ENCODE measurements at regions not wholly inside any gene's neighbourhood (a gene's known extent, or its start where the extent isn't known, plus 50 kb on each side); places are given as distances from the start of the nearest gene placed in this dataset.

DNA sequence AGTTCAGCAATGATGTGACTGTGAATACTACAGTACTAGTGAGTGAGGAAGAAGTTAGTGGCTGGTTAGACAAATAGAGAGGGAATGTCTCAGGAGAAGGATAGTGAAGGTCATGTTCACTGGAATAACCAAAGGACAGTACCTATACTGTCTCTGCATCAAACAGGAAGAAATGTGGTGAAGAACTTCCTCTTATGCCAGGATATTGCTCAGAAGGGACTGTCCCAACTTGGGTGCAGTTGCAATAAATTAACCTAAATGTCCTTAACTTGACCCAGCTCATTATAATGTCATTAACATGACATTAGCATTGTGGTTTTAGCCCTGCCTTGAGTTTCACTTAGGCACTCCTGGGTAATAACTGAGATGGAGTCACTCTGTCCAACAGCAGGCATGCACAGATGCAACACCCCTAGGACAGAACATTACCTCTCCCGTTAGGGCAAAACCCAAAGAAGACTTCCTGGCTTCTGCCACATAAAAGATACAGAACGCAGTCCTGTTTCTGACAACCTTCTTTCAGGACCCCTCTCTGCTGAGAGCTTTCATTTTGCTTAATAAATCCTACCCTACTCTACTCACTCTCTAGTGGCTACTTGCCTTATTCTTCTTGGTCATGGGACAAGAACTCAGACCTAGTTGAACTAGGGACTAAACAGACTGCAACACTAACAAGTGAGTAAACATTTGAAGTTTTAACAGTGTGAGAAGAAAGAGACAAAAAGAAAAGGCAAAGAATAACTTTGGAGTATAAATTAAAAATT lies 1591.6 kb upstream of the MIR17HG start:
- no peak for DNase-seq

DNA sequence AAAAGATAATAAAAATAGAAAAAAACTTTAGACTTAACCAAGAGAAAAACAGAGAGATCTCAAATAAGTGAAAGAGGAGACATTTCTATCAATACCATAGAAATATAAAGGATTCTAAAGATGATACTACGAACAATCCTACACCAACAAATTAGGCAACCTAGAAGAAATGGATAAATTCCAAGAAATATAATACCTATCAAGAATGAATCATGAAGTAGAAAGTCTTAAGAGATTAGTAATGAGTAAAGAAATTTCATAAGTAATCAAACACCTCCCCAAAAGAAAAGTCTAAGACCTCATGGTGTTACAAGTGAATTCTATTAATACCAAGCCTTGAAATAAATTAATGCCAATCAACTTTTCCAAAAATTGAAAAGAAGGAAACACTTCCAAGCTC lies 1584.5 kb upstream of the MIR17HG start:
- peak; percentile 38 for DNase-seq

DNA sequence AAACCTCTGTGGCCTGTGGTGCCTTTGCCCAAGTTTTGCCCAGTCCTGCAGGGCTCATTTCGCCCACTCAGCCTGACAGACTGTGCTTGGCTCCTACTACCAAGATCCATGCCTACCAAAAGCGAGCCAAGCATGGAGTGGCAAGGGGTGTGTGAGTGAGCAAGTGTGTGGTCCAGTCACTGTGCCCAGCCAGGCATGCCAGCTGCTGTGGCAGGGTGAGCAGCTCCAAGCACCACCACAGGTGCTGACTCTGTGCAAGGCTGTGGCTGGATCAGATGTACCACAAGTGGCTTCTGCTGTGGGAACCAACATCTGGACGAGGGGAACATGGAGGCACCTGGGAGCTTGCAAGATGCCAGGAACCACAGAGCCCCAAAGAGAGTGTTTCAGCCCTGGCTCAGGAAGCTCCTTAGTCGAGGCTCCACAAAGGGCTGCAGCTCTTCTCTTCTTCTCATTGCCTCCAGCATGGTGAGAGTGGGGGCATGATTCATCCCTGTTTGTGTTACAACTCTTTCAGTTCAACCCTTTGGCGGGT lies 1564.2 kb upstream of the MIR17HG start:
- DNase-seq: no peak

DNA sequence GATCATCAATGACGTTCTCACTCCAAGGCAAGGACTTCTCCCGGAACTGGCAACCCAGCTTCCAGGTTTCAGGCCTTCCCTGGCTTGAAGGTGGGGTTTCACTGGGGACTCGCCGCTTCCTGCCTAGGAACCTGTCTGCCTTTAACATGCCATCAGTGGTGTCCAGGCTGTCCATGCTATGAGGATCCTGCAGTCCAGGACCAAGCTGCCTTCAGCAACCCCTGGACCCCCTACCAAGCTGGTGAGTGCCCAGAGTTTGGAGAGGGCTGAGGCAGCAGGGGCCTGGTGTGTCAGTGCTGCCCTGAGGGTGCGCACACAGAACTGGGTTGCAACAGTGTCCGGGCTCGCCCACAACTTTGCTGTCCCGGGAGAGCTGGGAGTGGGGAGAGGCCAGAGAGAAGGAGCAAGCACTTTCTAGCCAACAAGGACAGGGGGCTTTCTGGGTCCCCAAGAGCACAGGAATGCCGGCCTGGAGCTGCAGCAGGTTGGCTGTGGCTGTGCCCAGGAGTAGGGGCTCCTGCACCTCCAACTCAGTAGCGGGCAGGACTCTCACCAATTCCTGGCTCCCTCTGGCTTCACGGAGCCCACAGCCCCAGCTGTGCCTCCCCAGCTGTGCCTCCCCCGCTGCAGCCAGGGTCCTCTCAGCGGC lies 1563.2 kb upstream of the MIR17HG start:
- DNase-seq: no peak

DNA sequence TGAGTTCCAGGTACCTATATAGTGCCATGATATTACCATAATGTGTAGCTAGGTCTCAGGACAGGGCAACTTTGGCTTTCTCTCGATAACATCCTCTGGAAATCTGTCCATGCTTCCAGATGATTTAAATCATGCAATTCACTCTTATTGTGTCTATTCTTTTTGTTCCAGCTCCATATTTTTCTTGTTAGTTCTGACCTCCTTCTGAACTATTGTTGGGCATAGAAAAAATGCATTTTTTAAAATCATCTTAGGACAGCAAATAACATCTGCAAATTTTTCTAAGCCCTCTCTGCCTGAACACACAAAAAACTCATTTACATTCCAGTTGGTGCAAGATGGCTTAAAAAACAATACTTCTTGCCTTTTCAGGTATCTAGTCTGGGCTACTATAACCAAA lies 1561.0 kb upstream of the MIR17HG start:
- no peak for DNase-seq

DNA sequence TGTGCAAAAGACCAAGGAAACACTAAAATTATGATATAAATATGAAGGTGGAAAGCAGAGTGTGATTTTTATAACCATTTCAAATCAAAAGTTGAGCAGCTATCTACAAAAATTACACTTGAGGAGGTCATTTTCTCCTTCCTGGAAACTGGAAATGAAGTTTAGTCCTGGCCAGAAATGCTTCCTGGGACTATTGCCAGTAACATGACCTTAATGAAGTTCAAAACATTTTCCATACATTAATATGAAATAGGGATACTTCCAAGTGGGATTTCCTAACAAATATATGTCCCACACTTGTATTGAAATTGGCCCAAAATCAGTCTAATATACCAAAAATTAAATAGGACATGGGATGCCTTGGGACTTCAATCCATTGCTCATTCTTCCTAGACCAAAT lies 1556.8 kb upstream of the MIR17HG start:
- no peak for DNase-seq

DNA sequence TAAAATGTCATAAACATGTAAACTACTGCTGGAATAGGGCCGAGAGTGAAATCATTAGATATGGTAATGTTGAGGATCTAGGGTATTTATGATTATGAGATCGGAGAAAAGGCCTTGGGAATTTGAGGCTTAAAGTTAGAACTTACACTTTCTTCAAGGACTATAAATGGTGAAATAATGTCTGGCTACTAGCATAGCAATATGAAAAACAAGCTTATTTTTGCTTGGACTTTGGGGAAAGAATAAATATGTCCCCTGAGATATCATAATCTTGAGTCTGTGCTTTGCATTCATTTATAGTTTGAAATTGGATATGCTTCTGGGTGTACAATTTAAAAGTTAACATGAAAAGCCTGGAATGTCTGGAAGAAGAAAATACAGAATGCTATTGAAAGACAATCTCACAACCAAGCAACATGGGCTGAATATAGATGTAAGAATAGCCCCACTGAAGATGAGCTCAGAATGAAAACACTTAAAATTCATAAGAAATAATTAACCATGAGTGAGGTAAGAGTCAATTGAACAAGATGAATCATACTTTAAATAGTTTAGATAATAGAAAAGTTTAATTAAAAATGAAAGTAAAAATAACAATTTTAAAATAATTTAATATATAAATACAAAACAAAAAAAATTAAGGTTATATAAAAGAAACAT lies 1555.4 kb upstream of the MIR17HG start:
- DNase-seq: no peak

DNA sequence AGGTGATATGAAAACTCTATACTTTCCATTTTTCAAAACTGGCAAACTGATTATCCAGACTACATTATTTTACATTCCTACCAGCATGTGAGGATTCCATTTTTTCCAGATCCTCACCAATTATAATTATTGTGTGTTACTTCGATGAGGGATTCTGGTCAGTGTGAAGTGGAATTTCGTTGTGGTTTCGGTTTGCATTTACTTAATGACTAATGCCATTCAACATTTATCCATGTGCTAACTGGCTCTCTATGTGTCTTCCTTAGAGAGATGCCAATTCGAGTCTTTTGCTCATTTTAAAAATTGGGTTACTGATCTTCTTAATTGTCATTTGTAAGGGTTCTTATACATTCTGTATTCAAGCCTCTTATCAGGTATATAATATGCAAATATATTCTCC lies 1551.3 kb upstream of the MIR17HG start:
- DNase-seq: peak; percentile 17

DNA sequence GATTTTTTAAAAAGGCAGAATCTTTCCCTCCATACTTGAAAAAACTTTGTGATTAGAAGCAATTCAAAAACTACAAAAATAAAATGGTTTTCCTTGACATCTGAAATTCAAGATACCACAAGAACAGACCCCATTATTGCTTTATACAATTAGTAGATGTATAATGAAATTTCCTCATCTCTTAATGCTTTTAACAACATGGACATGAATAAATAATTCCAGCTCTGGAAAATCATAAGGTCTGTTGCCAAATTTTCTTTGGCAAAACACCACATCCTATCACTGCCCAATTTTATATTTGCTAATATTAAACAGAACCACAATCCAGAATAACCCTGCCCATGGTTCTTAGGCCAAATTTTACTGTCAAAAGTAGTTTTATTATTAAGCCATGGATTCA lies 1543.6 kb upstream of the MIR17HG start:
- DNase-seq: no peak

DNA sequence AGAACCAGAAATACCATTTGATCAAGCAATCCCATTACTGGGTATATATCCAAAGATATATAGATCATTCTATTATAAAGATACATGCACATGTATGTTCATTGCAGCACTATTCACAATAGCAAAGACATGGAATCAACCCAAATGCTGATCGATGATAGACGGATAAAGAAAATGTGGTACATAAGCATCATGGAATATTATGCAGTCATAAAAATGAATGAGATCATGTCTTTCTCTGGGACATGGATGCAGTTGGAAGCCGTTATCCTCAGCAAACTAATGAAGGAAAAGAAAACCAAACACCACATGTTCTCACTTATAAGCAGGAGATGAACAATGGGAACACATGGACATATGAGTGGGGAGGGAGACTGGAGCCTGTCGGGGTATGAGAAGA lies 1540.9 kb upstream of the MIR17HG start:
- no peak for DNase-seq

DNA sequence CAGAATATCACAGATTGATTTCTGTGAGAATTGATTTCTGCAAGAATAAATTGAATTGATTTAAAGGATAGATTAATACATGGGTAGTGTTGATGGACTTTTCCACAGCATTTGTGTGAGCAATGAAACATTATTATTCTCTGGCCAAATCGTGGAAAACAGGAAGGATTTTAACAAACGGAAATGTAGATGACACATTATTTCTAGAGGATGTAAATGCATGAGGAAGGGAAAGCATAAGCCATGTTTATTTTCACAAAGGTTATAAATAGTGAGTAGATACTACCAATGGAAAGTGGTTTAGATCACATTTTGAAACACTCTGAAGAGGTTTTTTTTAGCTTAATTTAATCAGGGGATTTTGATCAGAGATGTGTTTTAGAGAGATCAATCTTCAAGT lies 1534.6 kb upstream of the MIR17HG start:
- DNase-seq: peak; percentile 13

DNA sequence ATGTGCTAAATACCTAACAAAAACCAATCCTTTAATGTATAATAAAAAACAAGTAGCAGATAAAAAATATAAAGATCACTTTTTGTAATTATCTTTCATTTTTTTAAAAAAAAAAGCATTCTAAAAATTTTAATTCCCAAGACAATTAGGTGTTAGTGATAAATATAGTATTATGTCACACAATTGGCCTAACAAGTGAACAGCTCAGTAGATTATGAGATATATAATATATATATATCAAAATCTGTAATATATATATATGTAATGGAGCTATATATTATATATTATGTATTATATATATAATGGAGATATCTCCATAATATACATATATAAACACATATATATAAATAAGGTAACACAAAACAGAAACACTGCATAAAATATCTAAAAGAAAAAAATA lies 1531.1 kb upstream of the MIR17HG start:
- no peak for DNase-seq

DNA sequence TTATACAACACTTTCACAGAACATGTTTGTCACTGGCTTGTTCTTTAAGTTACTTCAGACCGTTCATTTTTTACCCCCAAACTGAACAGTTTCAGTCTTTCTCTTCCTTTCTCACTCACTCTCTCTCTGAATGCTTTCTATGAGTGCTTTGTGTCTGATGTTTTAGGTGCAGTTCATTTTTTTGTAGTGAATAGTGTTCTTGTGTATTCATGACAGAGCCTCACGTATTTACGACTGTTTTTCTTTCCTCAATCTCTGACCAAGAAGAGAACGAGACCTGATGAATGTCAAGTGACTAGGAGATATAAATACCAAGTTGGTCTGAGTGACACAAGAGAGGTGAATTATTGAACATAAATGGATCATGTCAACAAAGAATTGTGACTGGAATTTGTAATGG lies 1525.0 kb upstream of the MIR17HG start:
- no peak for DNase-seq

DNA sequence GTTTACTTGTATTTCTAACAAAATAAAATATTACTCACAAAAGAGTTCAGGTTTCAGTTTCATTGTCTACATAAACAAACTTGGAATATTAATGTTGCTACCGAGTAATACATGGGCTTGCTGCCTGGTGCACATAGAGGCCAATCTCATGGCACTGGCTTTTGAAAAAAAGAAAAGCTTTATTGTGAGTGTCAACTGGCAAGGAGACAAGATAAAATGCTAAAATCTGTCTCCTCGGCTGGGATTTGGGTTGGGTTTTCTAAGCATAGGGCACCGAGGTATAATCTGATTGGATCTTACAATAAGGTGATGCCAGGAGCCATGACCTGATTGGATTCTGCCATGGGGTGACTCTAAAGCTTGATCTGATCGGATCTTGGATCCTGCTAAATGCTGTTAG lies 1519.9 kb upstream of the MIR17HG start:
- peak; percentile 14 for DNase-seq

DNA sequence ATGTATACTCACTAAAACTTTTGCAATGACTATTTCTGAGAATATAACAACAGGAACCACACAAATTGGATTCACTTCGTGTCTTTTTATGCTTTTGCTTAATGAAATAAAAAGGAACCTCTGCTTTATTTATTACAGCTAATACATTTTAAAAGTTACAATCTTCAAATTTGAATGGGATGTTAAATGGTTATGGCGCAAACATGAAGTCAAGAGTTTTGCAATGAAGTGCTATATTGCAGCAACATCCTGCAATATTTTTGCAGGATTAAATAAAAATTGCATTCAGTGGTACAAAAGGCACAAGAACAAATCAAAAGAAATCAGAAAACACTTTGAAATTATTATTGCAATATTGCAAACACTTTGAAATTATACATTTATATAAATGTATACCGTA lies 1519.0 kb upstream of the MIR17HG start:
- no peak for DNase-seq

DNA sequence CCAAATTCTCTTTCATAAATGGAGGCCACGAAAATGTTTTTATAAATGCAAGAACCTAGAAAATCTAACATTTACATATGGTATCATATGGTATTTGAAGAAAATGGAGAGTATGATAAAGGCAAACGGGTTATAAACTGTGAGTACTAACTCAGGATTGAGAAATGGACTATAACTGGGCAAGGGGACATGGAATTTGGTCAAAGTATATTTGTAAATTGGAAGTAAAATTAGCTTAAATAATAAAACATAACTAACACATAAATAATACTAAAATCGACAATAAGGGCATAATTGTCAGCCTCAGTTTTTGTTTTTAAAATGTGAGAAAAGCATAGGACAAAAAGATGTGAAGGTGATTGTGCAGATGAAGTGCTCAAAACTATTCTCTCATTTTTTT lies 1516.3 kb upstream of the MIR17HG start:
- DNase-seq: no peak

DNA sequence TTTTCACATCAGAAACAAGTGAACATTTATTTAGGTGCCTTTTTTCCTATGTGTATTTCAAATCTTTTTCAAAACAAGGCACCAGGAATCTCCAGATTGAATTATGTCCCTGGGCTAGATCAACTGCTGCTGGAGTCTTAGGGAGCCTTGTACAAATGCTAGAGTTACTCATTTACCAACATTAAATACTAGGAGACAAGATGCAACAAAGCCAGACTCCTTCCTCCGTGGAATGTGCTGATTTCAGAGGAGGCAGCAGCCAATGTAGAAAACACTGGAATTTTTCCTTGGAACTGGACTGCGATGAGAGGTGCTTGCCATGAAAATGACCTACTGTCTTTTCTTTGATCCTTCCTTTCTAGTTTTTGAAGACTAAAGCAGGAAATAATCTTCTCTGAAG lies 1514.7 kb upstream of the MIR17HG start:
- no peak for DNase-seq

DNA sequence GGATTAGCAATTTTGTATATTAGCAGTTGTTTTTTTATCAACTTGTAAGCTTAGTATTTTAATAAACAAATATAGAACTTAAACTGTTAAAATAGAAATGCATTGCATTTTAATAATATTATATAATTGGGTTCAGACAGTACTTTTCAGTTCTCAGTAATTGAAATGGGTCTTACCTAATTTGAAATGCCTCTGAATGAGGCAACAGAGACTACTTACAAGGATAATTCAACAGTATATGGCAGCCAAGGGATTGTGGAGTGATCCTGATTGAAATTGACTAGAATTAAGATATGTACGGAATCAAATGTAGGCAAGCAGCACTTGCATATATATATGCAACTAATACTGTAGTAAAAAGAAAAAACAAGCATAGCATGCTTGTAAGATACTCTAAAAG lies 1503.9 kb upstream of the MIR17HG start:
- no peak for DNase-seq

DNA sequence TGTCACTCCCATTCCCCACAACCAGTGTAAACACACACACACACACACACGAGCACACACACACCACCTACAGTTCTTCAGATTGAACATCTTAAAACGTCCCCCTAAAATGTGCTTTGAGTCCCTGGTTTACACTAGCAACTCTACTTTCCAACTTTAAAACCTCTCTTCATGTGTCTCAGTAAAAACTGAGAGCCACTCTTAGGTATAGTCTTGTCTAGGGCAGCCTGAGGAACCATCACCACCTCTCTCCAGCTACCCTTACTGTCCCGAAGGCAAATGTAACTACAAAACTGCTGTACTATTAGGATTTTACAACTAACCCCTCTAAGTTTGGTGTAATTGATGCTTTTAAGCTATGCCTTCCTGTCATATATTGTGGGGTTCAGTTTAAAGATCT lies 1501.6 kb upstream of the MIR17HG start:
- no peak for DNase-seq

DNA sequence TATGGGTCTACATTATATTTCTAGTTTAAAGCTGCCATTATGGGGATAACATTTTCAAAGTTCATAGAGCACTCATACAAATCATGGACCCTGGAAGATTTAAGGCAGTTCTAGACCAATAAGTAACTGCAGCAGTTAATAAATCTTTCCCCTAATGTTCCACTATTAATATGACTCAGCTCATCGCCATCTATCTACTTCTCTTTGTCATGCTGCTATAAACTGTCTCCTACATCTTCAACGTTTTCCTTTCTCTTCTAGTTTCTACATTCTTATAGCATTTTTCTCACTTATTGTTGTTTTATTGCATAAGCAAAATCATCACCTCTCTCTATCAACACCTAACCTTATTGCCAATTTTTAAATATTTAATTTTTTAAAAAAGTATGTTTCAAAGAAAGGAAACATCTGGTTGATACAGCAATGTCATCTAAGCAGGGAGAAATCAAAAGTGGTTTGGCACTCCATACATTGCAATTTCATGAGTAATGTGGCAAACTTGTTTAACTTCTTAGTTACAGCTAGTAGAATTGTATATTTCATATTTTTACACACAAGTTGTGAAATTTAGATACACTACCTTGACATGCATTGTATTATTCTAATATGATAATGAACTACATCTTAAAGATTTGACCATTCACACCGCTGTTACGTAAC lies 1500.4 kb upstream of the MIR17HG start:
- DNase-seq: peak; percentile 34

DNA sequence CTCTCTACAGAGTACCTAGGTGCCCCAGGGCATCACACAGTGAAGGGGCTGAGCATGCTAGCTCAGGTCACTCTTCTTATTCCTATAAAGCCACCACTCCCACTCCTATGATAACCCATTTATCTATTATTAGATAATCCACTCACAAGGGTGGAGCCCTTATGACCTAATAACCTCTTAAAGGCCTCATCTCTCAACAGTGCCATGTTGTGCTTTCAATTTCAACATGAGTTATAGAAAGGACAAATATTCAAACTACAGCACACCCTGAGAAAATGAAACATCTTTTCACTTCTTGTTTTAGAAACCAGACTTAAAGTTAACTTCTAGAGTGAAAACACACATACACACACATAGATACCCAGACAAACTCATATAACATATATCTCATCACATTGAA lies 1494.9 kb upstream of the MIR17HG start:
- no peak for DNase-seq

DNA sequence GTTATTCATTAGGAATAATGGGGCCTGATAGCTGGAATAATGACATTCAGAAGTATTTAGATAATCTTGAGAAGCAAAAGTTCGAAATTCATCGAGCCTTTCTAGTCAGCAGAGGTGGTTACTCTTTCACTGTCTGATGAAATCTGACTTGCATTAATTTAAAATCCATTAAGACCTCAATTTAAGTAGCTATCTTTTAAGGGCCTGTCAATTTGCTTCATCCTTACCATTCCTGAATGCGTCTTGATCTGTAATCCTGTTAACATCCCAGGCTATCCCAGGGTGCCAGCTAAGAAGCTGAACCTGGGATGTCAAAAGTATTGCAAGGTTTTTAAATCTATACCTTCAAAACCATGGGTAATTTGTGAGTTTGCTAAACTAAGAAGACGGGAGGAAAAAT lies 1491.0 kb upstream of the MIR17HG start:
- DNase-seq: no peak

DNA sequence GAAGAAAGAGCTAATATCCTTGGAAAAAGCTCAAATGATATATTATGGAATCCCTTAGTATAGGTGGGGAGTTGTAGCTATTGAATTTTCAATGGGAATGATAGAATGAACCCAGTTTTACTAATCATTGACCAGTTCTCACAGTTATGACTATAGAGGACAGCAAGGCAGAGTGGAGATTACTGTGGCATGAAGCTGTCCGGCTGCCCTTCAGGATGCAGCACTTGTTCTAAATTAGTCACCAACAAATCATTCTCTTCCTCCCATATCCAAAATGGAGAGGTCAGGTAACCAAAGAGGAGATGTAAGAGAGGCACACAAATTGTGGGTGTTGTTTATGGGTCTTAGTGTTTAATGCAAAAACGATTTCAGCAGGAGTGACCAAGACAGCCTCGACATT lies 1490.0 kb upstream of the MIR17HG start:
- DNase-seq: no peak

Measured in HCEC 1CT (cell line).